IMR-90 (cell line): ENCODE measurements at regions not wholly inside any gene's neighbourhood (a gene's known extent, or its start where the extent isn't known, plus 50 kb on each side); places are given as distances from the start of the nearest gene placed in this dataset.

ENCODE experiments used
- ATAC-seq: fragments of 200-7000 bp; cut with Tn5 transposase; 2 replicates; pipeline ENCODE4 v1.9.1; 2020; ENCODE audit warnings: low read depth, mild to moderate bottlenecking, moderate library complexity
- BruUV-seq: library from RNA; stranded (reverse); fragments of 400-500 nt; replicated peaks from 2 replicates; lab custom pipeline; 2021; lab: Mats Ljungman, UMichigan
- CTCF ChIA-PET: fragments of 300-600 bp; formaldehyde crosslinking; extraction: SDS; loops from one replicate; lab custom pipeline; 2021; ENCODE audit warnings: antibody characterized with exemption; lab: Yijun Ruan, JAX
- POLR2A ChIA-PET: fragments of 300-600 bp; sonication (Branson Sonifier 250); formaldehyde crosslinking; loops from one replicate; lab custom pipeline; 2022; ENCODE audit warnings: antibody characterized with exemption; ENCODE audit not compliant: unreplicated experiment; lab: Charles Lee
- DNase-seq: peaks from one replicate; pipeline ENCODE4 v3.0.0; 2013
- H2AFZ ChIP-seq: replicated peaks from 2 replicates; pipeline ENCODE3; 2013; ENCODE audit warnings: low read length, mild to moderate bottlenecking; ENCODE audit not compliant: poor library complexity
- H2AK5ac ChIP-seq: 2 replicates; pipeline ENCODE4 v1.6.1; 2013; ENCODE audit warnings: low read depth, low read length, inconsistent platforms
- H2AK9ac ChIP-seq: replicated peaks from 2 replicates; pipeline ENCODE3; 2013; ENCODE audit warnings: mild to moderate bottlenecking, low read depth, low read length, moderate library complexity; ENCODE audit not compliant: poor library complexity
- H2BK120ac ChIP-seq: 2 replicates; pipeline ENCODE4 v1.6.1; 2013; ENCODE audit warnings: low read depth, low read length, inconsistent platforms
- H2BK15ac ChIP-seq: 3 replicates; pipeline ENCODE4 v1.6.1; 2013; ENCODE audit warnings: low read depth, low read length, inconsistent platforms
- H2BK20ac ChIP-seq: 2 replicates; pipeline ENCODE4 v1.6.1; 2013; ENCODE audit warnings: low read depth, mild to moderate bottlenecking, inconsistent platforms, low read length, moderate library complexity
- H2BK5ac ChIP-seq: 2 replicates; pipeline ENCODE4 v1.6.1; 2013; ENCODE audit warnings: mild to moderate bottlenecking, low read depth, low read length, inconsistent platforms; ENCODE audit not compliant: poor library complexity, severe bottlenecking
- H3K14ac ChIP-seq: replicated peaks from 2 replicates; pipeline ENCODE4 v1.6.1; 2013; ENCODE audit warnings: low read depth, low read length, inconsistent platforms
- H3K18ac ChIP-seq: 2 replicates; pipeline ENCODE4 v1.6.1; 2013; ENCODE audit warnings: low read depth, low read length, control low read depth
- H3K23ac ChIP-seq: 2 replicates; pipeline ENCODE4 v1.6.1; 2013; ENCODE audit warnings: low read depth, low read length, inconsistent platforms
- H3K27ac ChIP-seq: 2 replicates; pipeline ENCODE4 v1.5.1; 2013; ENCODE audit warnings: mild to moderate bottlenecking, control low read depth, low read length; ENCODE audit not compliant: insufficient read depth
- H3K27me3 ChIP-seq: 2 replicates; pipeline ENCODE4 v1.6.1; 2013; ENCODE audit warnings: low read length; ENCODE audit not compliant: control insufficient read depth, insufficient read depth
- H3K36me3 ChIP-seq: 2 replicates; pipeline ENCODE4 v1.6.1; 2013; ENCODE audit warnings: low read length, mixed read lengths; ENCODE audit not compliant: control insufficient read depth, insufficient read depth
- H3K4ac ChIP-seq: 2 replicates; pipeline ENCODE4 v1.6.1; 2013; ENCODE audit warnings: low read depth, low read length, inconsistent platforms
- H3K4me1 ChIP-seq: 2 replicates; pipeline ENCODE4 v1.6.1; 2013; ENCODE audit warnings: low read length, mixed read lengths; ENCODE audit not compliant: control insufficient read depth, insufficient read depth
- H3K4me2 ChIP-seq: 2 replicates; pipeline ENCODE4 v1.6.1; 2013; ENCODE audit warnings: low read depth, mild to moderate bottlenecking, control low read depth, low read length, moderate library complexity
- H3K4me3 ChIP-seq: 2 replicates; pipeline ENCODE4 v1.5.1; 2013; ENCODE audit warnings: low read depth, mild to moderate bottlenecking, control low read depth, low read length, moderate library complexity; ENCODE audit not compliant: insufficient read depth
- H3K56ac ChIP-seq: 2 replicates; pipeline ENCODE4 v1.6.1; 2013; ENCODE audit warnings: low read length, inconsistent platforms; ENCODE audit not compliant: insufficient read depth; ENCODE audit errors: extremely low read depth
- H3K79me1 ChIP-seq, 2 experiments: 2 replicates each; pipeline ENCODE4 v1.6.1; 2013; ENCODE audit warnings: low read length in 2 of 2, inconsistent platforms in 1 of 2, low read depth in 1 of 2
- H3K9ac ChIP-seq: 2 replicates; pipeline ENCODE4 v1.6.1; 2013; ENCODE audit warnings: low read depth, low read length, control low read depth
- H3K9me1 ChIP-seq: 2 replicates; pipeline ENCODE4 v1.6.1; 2013; ENCODE audit warnings: low read length, inconsistent platforms; ENCODE audit not compliant: insufficient read depth
- H3K9me3 ChIP-seq: 2 replicates; pipeline ENCODE4 v1.6.1; 2013; ENCODE audit warnings: low read length; ENCODE audit not compliant: control insufficient read depth, insufficient read depth
- H4K20me1 ChIP-seq: 2 replicates; pipeline ENCODE4 v1.6.1; 2013; ENCODE audit warnings: low read length, inconsistent platforms; ENCODE audit not compliant: insufficient read depth
- H4K5ac ChIP-seq: 2 replicates; pipeline ENCODE4 v1.6.1; 2013; ENCODE audit warnings: mild to moderate bottlenecking, low read depth, low read length, control low read depth
- H4K8ac ChIP-seq, 2 experiments: 2 replicates each; pipeline ENCODE4 v1.6.1; 2013; ENCODE audit warnings: low read depth in 2 of 2, low read length in 2 of 2, control low read depth in 1 of 2, inconsistent platforms in 1 of 2
- H4K91ac ChIP-seq: 2 replicates; pipeline ENCODE4 v1.6.1; 2013; ENCODE audit warnings: low read depth, low read length, inconsistent platforms; ENCODE audit not compliant: insufficient read depth
- CHD1 ChIP-seq: IDR thresholded peaks from 2 replicates; pipeline ENCODE4 v1.6.1; 2012; ENCODE audit warnings: low read depth, low read length, improper control_type of control experiment
- ELK1 ChIP-seq: fragments of 150-350 bp; IDR thresholded peaks from 2 replicates; pipeline ENCODE4 v1.6.1; 2016; ENCODE audit warnings: low read depth, mild to moderate bottlenecking, low read length, moderate library complexity, borderline replicate concordance
- MAZ ChIP-seq: IDR thresholded peaks from 2 replicates; pipeline ENCODE4 v1.6.1; 2012; ENCODE audit warnings: low read depth, mild to moderate bottlenecking, low read length, improper control_type of control experiment, moderate library complexity, borderline replicate concordance
- NFE2L2 ChIP-seq: fragments of 150-350 bp; IDR thresholded peaks from 2 replicates; pipeline ENCODE4 v1.6.1; 2016; ENCODE audit warnings: low read depth, mild to moderate bottlenecking, low read length
- RAD21 ChIP-seq: IDR thresholded peaks from 2 replicates; pipeline ENCODE4 v1.6.1; 2012; ENCODE audit warnings: low read length, improper control_type of control experiment
- RFX5 ChIP-seq: IDR thresholded peaks from 2 replicates; pipeline ENCODE4 v1.8.0; 2012; ENCODE audit warnings: low read depth, mild to moderate bottlenecking, low read length, moderate library complexity
- SMC3 ChIP-seq: fragments of 150-350 bp; IDR thresholded peaks from 2 replicates; pipeline ENCODE4 v1.6.1; 2016; ENCODE audit warnings: low read depth, mild to moderate bottlenecking, antibody characterized with exemption, low read length, moderate library complexity
- USF2 ChIP-seq: fragments of 150-350 bp; IDR thresholded peaks from 2 replicates; pipeline ENCODE4 v1.6.1; 2017; ENCODE audit warnings: mild to moderate bottlenecking, antibody characterized with exemption, low read length, low read depth
- WGBS, 2 experiments: methylation state at CpG; one replicate each; pipeline versions ENCODE4 v1.1.5 to v1.1.7; 2013; ENCODE audit warnings: missing lambda C conversion rate in 2 of 2; ENCODE audit not compliant: insufficient read length in 1 of 2; ENCODE audit errors: extremely low coverage in 2 of 2; 5-methylcytosine and 5-hydroxymethylcytosine counted together
- dilution Hi-C: fragments of 300-500 bp; cut with HindIII; formaldehyde crosslinking; loops from one replicate; pipeline ENCODE4 v1.14.3; 2018; ENCODE audit warnings: low sequenced_read_pairs; ENCODE audit not compliant: unreplicated experiment
- in situ Hi-C: fragments of 300-500 bp; cut with MboI; formaldehyde crosslinking; loops from 3 replicates; pipeline ENCODE4 v1.14.3; 2019; ENCODE audit warnings: low sequenced_read_pairs, inconsistent platforms, mixed read lengths
- intact Hi-C: fragments of 100-400 bp; cut with micrococcal nuclease; formaldehyde crosslinking; loops from 2 replicates; pipeline ENCODE4 v1.10.0; 2022

- no CpG with 5 or more reads among the region's 1 CpG for WGBS, 2 experiments
- no peak for TF ChIP-seq USF2
- no peak for TF ChIP-seq RFX5
- no peak for TF ChIP-seq MAZ
- TF ChIP-seq RAD21 = no peak
- TF ChIP-seq ELK1 = no peak
- no peak for TF ChIP-seq CHD1
- no peak for TF ChIP-seq NFE2L2
- no peak for TF ChIP-seq SMC3
- no peaks in the 10 kb centered on the region for H4K20me1 ChIP-seq
Observed at GRCh38 chr10:23768281-23768680, 329.4 kb downstream of the OTUD1 start.

More at GRCh38 chr10:23768281-23768680, 329.4 kb downstream of the OTUD1 start:
- no peak overlapping the region for H3K4me2 ChIP-seq
- ChIA-PET POLR2A (no interaction called here), CTCF (no interaction called here)
- H2AK9ac ChIP-seq = no peak overlapping the region
- no peaks in the 10 kb centered on the region for H3K27me3 ChIP-seq
- no peak overlapping the region for H2BK15ac ChIP-seq
- no peak overlapping the region for H2AFZ ChIP-seq
- dilution Hi-C loops = no loop called here
- H4K8ac ChIP-seq = no peak overlapping the region
- no peak overlapping the region for H2BK120ac ChIP-seq
- BruUV-seq = no TSS peak
- H3K27ac ChIP-seq = no peak overlapping the region
- no peak overlapping the region for H4K91ac ChIP-seq
- intact Hi-C loops = no loop called here
- H3K36me3 ChIP-seq = no peaks in the 10 kb centered on the region
- H2BK5ac ChIP-seq = no peak overlapping the region
- no peak overlapping the region for H4K5ac ChIP-seq
- H2BK20ac ChIP-seq = no peak overlapping the region
- H3K14ac ChIP-seq = no peak overlapping the region
- no peak overlapping the region for H3K23ac ChIP-seq
- no peak overlapping the region for H3K18ac ChIP-seq
- no peaks in the 10 kb centered on the region for H3K79me1 ChIP-seq
- no peak overlapping the region for H3K9ac ChIP-seq
- in situ Hi-C loops = no loop called here
- H3K4me3 ChIP-seq = no peak overlapping the region
- no peaks in the 10 kb centered on the region for H3K4me1 ChIP-seq
- no peak overlapping the region for H3K4ac ChIP-seq
- no peak overlapping the region for H2AK5ac ChIP-seq
- H3K9me1 ChIP-seq = no peaks in the 10 kb centered on the region
- DNase-seq = no peak
- no peak for ATAC-seq
- H3K56ac ChIP-seq = no peak overlapping the region
- H3K9me3 ChIP-seq = peaks cover 11% of the 10 kb centered on the region; the same call in 1 of the 2 replicates
